Putamen (tissue), 1 donor: ENCODE measurements at regions not wholly inside any gene's neighbourhood (a gene's known extent, or its start where the extent isn't known, plus 50 kb on each side); places are given as distances from the start of the nearest gene placed in this dataset.
A peak's percentile ranks its signal among the peaks of the same experiment; 100 is the strongest.

Source experiments
- DNase-seq: peaks from one replicate; pipeline ENCODE4 v3.0.0-alpha.2; 2016; ENCODE audit warnings: low spot score

DNA sequence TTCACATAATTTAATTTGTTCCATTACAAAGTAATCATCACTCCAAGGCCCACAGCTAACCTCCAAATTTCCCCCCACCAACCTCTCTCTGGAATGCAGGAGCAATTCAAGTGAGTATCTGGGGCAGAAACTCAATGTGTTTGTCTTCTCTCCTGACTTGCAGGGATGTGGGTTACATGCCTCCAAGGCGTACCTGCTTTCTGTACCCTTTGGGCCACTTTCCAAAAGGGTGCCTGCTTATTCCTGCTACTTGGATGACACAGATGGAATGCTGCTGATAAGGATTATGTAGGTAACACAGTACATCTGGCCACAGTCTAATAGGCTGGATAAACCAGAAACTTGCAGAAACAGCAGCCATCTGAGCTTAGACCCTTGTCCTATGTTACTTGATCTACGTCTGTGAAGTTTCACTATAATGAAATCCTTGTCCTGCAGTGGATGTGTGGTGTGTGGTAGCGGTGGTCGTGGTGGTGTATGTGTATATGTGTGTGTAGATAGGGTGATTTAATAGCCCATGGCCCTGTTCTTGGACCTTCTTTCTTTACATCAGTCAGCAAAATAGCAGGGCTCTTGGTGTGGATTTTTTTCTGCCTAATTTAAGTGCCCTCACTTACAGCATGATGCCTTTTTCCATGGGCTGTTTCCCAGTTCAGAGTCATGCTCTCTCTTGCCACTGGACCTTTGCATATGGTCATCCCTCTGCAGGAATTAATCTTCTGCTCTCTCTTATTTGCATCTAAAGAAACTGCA, 175.9 kb downstream of the ZDHHC21 start:
- no peak for DNase-seq

DNA sequence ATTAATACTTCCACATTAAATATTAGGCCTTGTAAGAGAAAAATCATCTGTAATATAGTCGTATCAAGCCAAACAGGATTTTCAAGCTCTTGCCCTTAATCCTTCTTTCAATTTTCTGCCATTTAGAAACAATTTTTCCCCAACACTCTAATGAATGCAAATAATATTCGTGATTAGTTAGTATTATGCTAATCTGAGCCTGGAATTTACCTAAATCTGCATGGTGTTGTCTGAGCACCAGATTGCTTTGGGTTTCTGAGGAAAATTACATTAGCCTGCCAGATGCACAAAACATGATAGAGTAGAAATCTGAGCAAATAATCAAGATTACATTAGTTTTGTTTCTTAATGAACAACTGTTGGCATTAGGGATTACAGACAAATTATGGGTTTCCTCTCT, 176.6 kb downstream of the ZDHHC21 start:
- DNase-seq = no peak

DNA sequence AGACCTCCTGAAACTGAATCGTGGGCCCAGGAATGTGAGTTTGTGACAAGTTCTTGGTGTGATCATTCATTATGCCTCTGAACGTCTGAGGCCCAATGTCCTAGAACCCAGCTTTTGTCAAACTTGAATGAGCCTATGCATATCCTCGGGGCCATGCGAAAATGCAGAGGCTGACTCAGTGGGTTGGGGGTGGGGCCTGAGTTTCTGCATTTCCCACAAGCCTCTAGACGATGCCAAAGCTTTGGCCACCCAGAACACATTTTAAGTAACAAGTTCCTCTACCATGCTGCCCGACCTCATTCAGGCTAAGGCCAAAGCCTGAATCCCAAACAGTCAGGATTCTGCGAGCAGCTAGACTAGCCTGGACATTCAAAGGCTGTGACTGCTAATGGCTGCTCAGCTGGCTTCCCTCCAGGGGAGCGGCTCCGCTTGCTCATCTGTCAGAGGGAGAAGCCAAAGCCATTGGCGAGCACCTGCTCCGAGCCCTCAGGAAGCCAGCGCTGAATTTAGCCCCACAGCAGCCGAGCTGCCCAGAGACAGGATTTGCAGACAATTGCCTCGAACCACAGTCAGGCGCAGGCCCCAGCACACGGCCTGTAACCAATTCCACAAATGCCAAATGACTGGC, 177.5 kb downstream of the ZDHHC21 start:
- DNase-seq = no peak

DNA sequence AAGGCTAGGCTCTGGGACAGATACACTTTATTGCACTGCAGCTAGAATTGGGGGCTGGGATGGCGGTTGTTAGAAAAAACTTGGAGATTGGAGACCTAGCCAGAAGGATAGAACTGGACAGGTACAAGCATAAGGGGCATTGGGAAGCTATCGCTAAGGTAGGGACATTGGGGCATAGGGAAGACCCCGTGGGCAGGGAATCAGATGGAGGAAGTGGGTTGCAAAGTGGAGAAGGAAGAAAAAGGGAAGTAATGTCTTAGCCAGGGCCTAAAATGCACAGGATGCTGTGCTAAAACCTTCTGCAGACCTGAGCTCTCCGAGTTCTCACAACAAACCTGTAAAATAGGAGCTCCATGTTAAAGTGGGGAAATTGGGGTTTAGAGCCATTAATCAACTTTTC, 178.2 kb downstream of the ZDHHC21 start:
- DNase-seq = no peak

DNA sequence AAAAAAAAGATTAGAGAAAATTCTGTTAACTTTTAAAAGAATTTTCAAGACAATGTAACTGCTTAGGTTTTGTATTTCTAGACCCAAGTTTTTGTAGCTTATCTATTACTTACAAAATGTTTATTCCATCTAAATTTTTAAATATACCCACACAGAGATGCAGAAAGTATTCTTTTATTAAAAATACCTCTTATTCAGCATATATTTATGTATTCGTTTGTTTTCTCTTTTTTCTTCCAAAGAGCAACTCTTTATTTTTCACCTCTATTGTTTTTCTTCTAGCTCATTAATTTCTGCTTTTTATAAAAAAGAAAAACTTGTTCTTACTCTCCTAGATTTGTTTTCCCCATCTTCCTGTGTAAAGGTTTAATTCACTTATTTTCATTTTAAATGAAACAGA, 180.3 kb downstream of the ZDHHC21 start:
- no peak for DNase-seq

DNA sequence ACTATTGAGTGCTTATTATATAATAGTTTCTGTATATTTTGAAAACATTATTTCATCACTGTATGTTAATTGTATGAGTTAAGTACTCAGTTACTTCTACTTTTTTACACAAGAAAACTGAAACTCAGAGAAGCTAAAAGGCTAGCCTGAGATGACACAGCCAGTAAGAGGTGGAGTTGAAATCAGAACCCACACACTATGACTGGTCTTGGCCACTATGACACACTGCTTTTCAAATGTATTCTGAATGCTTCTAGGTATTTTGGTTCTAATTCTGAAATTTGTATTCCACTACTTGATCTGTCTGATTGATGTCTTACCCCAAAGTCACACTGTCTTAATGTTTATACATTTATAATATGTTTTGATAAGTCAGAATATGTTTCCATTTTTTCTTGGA, 181.8 kb downstream of the ZDHHC21 start:
- DNase-seq = no peak

DNA sequence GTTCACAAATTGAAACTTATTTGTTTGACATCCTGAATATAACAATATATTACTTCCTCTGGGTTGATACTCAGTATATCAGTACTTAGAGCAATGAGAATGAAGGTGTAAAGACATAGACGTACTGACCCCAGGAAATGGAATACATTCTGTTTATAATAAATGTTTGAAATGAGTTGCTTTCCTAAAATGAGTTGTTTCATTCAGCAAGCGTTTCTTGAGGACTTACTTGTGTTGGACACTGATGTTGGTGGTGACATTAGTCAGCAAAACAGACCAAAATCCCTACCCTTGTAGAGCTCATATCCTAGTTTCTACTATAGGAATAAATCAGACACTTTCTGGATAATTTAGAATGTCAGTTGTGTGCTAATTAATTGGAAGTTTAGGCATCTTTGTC, 184.3 kb downstream of the ZDHHC21 start:
- no peak for DNase-seq

DNA sequence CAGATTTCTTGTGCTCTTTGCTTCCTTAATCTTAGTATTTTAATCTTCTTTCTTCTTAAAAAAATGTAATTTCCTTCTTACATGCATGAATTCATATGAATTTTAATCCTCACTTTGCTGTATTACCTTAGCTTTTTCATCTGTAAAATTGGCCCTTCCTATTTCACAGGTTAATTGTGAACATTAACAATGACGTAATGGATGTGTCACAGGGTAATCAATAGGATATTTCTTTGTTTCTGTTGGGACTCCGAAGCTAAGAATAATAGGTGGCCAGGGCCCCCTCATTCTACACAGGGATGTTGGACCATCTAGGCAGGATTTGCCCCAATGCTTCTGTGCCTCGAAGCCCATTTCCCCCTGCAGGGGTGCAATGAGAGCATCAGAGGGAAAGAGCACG, 187.4 kb upstream of the NFIB start:
- DNase-seq = no peak

DNA sequence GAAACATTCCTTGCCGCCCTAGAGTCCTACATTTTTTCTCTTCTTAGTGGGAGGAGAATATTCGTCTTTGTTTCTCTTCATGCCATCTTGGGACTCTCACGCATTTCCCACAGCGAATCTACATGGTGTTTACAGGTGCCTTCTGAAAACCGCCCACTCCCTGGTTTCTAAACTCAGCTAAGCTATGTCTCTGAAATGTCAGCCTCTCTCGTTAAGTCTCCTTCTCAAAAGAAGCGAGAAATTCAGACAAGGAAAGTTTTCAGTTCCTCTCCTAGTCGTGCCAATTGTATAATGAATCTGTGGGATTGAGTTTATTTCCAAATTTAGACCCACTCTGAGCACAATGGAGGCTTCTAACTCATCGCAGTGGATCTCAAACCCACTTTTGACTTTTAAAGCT, 186.8 kb upstream of the NFIB start:
- DNase-seq = peak; percentile 29

DNA sequence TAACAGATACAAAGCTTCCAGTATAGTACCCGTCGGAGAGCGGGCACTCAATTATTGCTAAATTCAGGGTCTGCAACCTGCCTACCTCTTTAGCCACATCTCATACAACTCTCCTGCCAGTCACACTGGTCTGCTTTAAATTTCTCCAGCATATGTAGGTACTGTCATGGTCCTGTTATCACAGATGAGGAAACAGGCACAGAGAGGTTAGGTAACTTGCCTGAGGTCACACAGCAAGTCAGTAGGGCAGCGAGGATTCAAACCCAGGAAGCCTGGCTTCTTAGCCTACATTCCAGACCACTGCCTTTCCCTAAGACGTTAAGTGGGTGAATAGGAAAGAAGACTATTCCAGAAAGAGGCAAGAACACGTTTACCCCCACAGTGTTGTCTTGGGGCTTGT, 186.0 kb upstream of the NFIB start:
- DNase-seq = no peak

DNA sequence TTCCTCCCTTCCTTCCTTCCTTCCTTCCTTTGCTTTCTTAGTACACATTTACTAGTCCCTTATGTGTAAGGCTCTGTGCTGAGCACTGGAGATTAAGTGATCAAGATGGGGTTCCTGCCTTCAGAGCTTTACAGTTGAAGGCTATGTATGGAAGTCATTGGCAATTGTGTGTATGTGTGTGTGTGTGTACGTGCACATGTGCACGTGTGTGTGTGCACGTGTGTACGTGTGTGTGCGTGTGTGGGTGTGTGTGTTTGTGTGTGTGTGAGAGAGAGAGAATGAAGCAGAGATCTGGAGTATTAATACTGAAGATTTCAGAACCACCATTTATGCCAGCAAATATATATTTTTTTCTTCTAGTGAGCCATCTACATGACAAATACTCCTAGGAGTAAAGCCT, 184.9 kb upstream of the NFIB start:
- no peak for DNase-seq

DNA sequence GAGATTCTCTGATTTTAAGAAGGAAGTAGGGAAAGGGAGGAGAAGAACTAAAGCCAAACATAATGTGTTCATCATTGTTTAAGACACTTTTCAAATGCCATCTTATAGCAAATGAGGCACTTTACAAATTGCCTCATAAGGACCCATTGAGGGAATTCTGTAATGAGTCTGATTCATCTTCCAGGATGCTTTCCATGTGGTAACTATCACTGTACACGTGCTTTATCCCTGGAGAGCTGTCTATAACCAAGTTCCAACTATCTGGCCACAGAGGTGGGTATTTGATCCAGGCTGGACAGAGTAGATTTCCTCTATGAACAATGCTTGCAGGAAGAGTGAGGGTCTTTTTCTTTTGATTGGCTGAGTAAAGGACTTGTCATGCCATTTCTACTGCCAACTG, 183.5 kb upstream of the NFIB start:
- DNase-seq = no peak

DNA sequence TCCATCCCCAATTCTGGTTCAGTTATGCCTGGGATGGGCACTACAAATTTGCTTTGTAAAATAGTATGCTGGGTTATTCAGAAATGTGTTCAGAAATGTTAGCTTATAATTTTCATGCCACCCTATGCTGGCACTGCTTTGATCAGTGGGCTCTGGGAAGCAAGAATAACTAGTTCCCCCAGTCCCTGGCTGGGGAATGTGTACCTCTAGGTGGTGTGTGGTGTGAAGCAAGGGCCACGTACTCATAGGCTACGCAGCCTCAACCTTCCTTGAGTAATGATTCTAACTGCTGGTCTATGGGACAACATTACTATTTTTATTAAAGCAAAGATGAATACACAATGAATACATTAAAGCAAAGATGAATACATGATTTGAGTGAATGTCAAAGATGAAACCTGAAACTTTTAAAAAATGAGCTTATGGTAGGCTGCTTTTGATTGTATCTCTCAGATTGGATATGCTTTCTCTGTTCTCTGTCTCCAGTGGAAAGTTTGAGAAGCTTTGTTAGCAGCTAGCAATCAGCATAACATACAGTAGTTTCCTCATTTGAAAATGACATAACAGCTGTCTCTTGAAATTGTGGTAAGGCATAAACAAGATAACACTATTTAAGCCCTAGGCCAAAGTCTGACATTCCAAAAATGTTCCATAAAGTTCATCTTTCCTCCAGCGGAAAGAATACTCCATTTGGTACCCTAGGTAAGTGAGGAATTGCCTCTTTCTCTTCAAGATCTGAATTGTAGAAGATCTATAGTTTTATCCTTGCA, 174.7 kb upstream of the NFIB start:
- no peak for DNase-seq

DNA sequence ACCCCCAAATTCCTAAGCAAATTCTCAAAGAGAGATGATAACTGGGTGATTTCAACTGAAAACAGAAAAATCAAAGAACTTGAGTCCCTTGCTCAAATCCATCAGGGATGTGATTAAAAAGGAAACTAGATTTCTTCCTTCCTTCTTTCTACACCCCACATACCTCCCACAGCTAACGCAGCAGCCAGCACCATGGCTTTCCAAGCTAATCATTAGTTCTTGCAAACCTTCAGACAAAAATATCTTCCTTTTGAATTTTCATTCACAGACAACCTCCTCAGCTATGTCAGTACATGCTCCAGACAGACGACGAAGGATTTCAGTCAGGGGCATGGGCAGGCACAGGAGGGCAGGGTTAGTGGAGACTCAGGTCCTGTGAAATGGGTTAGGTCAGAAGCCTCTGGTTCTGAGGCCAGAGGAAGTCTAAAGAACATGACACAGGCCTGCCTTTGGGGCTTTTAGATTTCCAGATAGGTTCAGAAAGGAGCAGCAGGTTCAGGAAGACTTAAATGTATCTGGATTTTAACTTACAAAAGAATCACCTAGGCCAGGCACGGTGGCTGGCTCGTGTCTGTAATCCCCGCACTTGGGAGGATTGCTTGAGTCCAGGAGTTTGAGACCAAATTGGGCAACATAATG, 173.7 kb upstream of the NFIB start:
- DNase-seq = peak; percentile 56

DNA sequence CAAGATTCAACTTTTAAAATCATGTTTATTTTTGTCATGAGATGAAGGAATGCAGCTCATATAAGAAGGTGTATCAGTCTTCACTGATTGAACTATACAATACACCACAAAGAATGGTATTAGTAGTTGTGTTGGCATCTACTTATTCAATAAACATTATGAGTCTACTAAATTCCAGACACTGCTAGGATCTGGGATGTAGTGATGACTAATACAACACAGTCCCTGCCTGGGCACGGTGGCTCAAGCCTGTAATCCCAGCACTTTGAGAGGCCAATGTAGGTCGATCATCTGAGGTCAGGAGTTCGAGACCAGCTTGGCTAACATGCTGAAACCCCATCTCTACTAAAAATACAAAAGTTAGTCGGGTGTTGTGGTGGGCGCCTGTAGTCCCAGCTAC, 171.4 kb upstream of the NFIB start:
- no peak for DNase-seq

DNA sequence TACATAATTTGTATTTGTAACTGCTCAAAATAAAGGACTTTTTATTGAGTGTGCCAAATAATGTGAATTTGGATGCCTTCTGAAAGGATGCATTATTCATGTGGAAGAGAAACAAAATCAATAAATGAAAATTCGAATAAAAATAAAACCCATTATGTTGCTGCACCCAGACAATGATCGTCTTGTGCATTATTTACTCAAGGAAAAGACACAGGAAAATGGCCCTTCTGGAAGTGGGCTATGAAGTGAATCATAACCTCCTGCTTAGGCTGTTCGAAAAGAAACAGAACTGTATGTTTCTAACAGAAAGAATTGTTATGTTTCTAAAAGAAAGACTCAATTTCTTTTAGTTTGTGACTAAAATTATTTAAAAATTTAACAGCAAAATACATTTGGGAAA, 168.9 kb upstream of the NFIB start:
- no peak for DNase-seq

DNA sequence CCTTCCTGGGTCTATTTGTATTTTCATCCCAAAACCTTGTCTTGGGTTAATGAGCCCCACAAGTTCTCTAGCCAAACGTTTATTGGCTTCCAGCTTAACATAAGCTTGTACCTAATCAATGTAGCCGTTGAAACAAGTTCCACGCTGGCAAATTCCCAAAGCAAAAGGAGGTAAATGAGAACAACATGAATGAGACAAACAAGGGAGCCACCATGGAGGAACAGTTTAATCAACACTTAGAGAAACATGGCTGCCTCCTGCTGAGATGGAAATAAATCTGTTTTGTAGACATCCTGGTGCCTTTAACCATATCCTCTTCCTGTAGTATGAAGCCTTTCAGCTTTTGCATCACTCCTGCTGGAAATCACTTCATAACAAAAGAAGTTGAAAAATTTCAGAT, 166.6 kb upstream of the NFIB start:
- no peak for DNase-seq

DNA sequence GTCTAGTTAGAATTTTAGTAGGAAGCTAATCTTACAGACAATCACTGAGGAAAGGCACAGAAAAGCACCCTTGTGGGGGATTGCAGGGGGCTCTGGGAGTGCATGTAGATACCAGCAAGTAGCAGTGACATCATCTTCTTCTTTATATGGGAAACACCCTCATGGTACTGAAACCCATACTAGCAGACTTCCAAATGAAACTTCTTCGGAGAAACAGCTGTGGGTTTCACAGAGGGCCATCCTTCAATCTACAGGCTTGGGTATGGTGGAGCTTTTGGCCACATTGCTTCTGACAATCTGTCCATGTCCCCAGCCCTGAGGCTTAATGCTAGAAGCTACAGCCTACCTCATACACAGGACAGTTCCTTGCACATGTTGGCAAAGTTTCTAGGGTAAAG, 165.2 kb upstream of the NFIB start:
- no peak for DNase-seq

DNA sequence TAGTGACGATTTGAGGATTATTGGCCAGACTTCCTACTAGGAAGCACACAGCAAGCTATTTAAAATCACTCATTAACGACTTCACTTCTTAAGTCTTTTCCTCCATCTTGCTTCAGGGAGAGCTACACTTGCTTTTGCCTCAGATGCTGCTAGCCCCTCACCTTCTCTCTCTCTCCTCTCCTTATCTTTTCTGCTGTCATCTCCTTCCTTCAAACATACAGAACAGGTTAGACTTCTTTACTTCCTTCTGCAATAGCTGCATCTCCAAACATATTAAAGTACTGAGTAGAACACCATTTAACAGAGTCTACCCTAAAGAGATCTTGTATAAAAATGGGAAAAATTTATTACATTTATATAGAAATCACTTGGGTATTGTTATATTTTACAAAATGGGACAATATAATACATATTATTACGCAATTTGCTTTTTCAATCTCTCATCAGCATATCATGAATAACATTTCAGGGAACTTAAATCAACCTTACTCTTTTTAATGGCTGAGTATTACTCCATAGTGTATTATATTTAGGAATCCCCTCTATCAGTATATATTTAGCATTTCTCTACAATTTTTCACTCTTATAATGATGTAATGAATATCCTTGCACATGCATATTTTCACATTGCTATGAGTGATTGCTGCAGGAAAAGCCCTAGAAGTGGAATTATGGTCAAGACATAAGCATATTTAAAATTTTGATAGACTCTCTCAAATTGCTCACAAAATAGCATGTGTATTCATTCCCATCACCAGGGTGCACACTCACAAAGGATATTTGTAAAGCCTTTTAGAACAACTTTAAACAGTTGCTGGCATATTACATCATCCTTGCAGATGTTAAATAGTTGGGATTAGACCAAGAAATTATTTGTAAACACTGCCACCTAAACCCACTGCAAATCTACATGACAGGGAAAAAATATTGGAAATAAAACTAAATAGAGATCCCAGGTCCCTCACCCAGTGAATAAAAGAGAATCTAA, 164.5 kb upstream of the NFIB start:
- no peak for DNase-seq

DNA sequence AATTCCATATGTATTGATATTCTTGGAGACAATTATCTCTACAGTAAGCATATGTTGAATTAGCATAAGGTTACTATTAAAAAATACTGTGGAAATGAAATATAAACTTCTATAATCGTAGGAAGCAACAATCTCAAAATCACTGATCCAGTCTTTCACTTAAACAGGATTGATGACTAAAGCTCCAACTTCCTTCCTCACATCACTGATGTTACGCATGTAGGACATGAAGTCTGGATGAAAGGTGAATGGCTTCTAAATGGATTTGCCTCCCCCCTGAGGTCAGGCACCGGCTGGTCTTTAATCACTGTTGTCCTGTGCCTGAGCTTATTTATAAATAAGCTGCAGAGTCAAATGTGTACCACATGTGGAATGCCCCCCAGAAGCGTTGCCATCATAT, 157.1 kb upstream of the NFIB start:
- no peak for DNase-seq

DNA sequence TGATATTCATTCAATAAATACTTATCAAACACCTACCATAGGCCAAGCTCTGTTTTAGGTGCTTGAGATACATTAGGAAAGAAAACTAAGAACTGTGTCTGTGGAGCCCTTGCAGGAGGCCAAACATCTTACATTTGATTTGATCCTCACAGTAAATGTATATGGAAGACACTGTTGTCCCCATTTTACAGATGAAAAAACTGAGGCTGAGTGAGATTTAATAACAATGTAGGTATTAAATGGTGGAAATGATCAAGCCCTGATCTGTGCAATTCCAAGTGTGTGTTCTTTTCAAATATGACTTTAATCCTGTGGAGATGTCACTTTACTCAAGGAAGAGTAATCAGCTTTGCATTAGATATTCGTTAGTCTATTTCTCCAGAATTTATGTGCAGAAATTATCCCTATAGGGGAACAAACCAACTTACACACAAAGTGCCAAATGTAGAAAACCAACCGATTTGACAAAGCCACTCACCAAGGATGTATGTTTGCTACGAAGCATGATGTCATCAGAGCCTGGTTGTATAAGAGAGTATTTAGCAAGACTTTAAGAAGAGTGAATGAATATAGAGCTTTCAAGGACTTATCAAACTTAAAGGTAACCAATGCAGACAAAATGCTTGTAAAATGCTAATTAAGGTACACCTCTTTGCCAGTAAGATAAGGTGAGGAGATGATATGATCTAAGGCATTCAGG, 153.9 kb upstream of the NFIB start:
- no peak for DNase-seq
